Psoas muscle (tissue), 7 donors: ENCODE measurements at regions not wholly inside any gene's neighbourhood (a gene's known extent, or its start where the extent isn't known, plus 50 kb on each side); places are given as distances from the start of the nearest gene placed in this dataset.

Source experiments
- ATAC-seq, 4 donors: fragments of 200-7000 bp; cut with Tn5 transposase; one replicate each; pipeline ENCODE4 v1.9.1; 2020; ENCODE audit warnings: moderate library complexity in 3 of 4, mild to moderate bottlenecking in 2 of 4
- DNase-seq, 2 donors: peaks; one replicate each; pipeline ENCODE4 v3.0.0-alpha.2; 2020
- H3K27ac ChIP-seq: fragments of 200-600 bp; one replicate; pipeline ENCODE4 v1.8.0; 2022
- H3K27me3 ChIP-seq, 3 donors: fragments of 200-600 bp in 1 of 3; one replicate each; pipeline versions ENCODE4 v1.6.1 to v1.8.0; 2013 to 2022; ENCODE audit warnings: low read length in 2 of 3, mild to moderate bottlenecking in 2 of 3, moderate library complexity in 1 of 3; ENCODE audit not compliant: insufficient read depth in 3 of 3
- H3K36me3 ChIP-seq, 2 donors: fragments of 200-600 bp in 1 of 2; one replicate each; pipeline versions ENCODE4 v1.6.1 to v1.8.0; 2013 to 2022; ENCODE audit warnings: low read depth in 1 of 2, mild to moderate bottlenecking in 1 of 2, moderate library complexity in 1 of 2; ENCODE audit not compliant: insufficient read depth in 1 of 2
- H3K4me1 ChIP-seq: fragments of 200-600 bp; one replicate; pipeline ENCODE4 v1.8.0; 2022
- H3K4me3 ChIP-seq: fragments of 200-600 bp; one replicate; pipeline ENCODE4 v1.8.0; 2022; ENCODE audit warnings: mild to moderate bottlenecking
- H3K9me3 ChIP-seq: fragments of 200-600 bp; one replicate; pipeline ENCODE4 v1.8.0; 2022
- WGBS, 3 donors: extraction: QIAGEN DNeasy Blood & Tissue Kit; methylation state at CpG; one replicate each; pipeline versions ENCODE4 v1.1.6 to v1.1.7; 2013; 5-methylcytosine and 5-hydroxymethylcytosine counted together
- intact Hi-C, 2 donors: fragments of 100-400 bp; cut with DNase I; formaldehyde crosslinking; loops; one replicate each; pipeline versions ENCODE4 v1.11.0 to v1.14.2; 2022
- TF ChIP-seq, protein P1 (sequence below): fragments of 200-600 bp; IDR thresholded peaks from one replicate; pipeline ENCODE4 v1.8.0; 2022; ENCODE audit warnings: antibody characterized with exemption
- donor health status: healthy with polysubstance abuse.
- donor health status: DM: no; HTN: no; CAD: no; lungs with moderate emphysema.
- donor health status: Bipolar disorder and iron deficiency.
- donor health status: healthy.
- donor health status: DM: yes; HTN: yes; CAD: no.
- donor health status: DM: no; HTN: no; CAD: no.
- donor health status: DM: yes; HTN: yes; CAD: no.

DNA sequence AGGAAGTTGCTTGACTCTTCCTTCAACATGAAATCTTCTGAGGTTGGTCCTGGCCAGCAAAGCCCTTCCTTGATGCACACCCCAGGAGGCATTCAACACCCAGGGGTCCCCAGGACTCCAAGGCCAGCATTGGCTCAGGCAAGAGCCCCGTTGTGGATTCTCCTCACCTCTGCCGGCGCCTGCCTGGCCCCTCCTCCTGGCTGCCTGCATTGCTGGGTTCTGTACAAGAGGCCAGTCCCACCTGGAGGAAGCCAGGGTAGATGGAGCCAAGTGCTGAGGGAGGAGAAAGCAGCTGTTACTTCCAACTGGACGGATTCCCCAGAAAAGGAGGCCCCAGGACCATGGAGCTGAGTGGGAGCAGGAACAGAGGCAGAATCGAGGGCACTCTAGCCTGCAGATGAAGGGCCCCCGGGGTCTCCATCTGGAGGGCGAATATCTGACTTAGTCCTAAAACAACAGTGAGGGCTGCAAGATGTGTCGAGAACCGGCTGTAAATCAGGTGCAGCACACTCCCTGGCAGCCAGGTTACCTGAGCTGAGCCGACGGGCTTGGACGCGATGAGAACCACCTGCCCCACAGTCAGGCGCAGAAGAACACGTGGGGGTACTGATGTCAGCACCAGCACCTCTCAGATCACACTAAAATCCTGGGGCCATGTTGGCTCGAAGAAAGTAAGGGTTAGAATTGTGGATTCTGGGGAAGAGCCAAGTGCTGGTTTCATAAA lies 399.6 kb upstream of the SALL3 start:
- Histone ChIP-seq H3K9me3 (no peaks in the 10 kb centered on the region), H3K27me3 (peaks cover 0 to 3% (median 0%) of the 10 kb centered on the region in 3 donors), H3K27ac (no peak overlapping the region), H3K4me3 (no peak overlapping the region), H3K4me1 (no peaks in the 10 kb centered on the region), H3K36me3 (no peaks in the 10 kb centered on the region)
- ATAC-seq, result no peak
- TF ChIP-seq, protein P1, sequence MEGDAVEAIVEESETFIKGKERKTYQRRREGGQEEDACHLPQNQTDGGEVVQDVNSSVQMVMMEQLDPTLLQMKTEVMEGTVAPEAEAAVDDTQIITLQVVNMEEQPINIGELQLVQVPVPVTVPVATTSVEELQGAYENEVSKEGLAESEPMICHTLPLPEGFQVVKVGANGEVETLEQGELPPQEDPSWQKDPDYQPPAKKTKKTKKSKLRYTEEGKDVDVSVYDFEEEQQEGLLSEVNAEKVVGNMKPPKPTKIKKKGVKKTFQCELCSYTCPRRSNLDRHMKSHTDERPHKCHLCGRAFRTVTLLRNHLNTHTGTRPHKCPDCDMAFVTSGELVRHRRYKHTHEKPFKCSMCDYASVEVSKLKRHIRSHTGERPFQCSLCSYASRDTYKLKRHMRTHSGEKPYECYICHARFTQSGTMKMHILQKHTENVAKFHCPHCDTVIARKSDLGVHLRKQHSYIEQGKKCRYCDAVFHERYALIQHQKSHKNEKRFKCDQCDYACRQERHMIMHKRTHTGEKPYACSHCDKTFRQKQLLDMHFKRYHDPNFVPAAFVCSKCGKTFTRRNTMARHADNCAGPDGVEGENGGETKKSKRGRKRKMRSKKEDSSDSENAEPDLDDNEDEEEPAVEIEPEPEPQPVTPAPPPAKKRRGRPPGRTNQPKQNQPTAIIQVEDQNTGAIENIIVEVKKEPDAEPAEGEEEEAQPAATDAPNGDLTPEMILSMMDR, result no peak
- DNase-seq, result no peak
- 72 to 77% (median 73%) methylated on average over 16 of the region's 16 CpGs for WGBS, 3 donors
- intact Hi-C loops, result no loop called here

DNA sequence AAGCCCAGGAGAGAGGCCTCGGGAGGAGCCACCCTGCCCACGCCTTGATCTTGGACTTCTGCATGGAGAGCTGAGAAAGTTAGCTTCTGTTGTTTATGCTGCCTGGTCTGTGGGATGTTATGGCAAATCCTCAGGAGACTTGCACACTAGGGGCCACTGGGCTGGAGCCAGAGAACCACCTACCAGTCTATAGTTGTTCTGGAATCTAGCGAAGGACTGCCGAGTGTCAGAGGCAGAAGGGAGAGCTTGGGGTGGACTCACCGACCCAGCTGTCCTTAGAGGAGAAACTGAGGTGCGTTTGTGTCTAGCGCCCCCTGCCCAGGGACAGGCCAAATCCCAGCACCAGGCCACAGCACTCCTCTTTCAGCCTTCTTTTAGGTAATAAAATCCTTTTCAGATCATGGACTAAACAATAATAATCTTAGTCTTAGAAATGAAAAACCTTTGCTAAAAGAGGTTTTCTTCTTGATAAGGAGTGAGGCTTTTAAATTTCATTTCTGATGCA lies 398.7 kb upstream of the SALL3 start:
- TF ChIP-seq, protein P1, result no peak
- ATAC-seq, result no peak
- no peaks in the 10 kb centered on the region for H3K4me1 ChIP-seq
- no peaks in the 10 kb centered on the region for H3K36me3 ChIP-seq
- intact Hi-C loops, result no loop called here
- WGBS, 3 donors, result 77 to 80% (median 77%) methylated on average over 7 of the region's 7 CpGs
- H3K27ac ChIP-seq, result no peak overlapping the region
- H3K27me3 ChIP-seq, result peaks cover 0 to 3% (median 0%) of the 10 kb centered on the region in 3 donors
- no peaks in the 10 kb centered on the region for H3K9me3 ChIP-seq
- DNase-seq, result no peak
- H3K4me3 ChIP-seq, result no peak overlapping the region

DNA sequence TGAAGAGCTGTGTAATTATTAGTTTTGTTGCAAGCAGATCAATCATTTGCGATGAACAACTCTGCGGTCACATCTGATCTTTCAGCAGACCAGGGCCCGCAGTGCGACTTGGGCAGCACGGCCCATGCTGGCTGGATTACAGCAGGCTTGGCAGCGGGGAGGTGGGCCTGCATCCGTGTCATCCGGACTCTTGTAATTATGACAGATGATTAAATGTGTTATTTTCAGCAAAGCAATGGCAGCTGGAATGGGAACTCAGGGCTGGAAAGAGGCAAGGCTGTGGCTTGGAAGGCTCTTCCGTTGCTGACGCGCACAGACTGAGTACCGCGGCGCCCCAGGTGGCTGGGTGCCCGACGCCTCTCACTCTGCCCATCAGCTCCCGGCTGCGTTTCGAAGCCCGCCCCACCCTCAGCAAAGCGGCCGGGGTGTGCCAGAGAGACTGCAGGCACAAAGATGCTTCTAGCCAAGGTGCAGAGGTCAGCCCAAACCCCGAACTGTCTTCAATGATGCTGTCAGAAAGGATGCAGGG lies 397.4 kb upstream of the SALL3 start:
- Histone ChIP-seq H3K27me3 (peaks cover 0 to 3% (median 0%) of the 10 kb centered on the region in 3 donors), H3K4me3 (no peak overlapping the region), H3K4me1 (no peaks in the 10 kb centered on the region), H3K27ac (no peak overlapping the region), H3K36me3 (no peaks in the 10 kb centered on the region), H3K9me3 (no peaks in the 10 kb centered on the region)
- intact Hi-C loops, result no loop called here
- no peak for ATAC-seq
- DNase-seq, result no peak
- TF ChIP-seq, protein P1, result no peak
- 55 to 75% (median 67%) methylated on average over 23 of the region's 23 CpGs for WGBS, 3 donors

DNA sequence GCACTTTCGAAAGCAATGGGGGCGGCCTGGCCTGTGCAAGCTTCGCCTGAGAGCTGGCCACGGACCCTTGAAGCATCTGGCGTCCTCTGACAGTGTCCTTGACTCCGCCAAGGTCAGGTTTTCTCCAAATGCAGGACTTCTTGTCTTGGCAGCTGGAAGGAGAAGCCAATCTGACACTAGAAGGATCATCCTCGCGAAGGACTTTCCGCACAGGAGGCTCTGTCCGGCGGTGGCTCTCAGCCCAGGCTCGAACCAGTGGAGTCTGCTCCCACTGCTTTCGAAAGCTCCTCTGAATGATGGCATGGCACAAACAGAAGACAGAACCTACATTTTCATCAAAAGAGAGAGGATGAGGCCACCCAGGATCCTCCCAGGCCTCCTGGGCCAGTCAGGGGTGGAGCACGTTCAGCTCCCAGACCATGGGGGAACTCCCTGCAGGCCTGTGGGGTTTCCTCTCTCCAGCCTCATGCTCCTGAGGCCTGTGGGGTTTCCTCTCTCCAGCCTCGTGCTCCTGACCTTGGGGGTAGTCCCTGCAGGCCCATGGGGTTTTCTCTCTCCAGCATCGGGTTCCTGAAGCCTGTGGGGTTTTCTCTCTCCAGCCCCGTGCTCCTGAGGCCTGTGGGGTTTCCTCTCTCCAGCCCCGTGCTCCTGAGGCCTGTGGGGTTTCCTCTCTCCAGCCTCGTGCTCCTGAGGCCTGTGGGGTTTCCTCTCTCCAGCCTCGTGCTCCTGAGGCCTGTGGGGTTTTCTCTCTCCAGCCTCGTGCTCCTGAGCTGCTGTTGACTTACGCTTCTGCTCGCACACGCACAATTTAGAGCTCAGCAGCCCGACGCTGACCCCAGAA lies 396.5 kb upstream of the SALL3 start:
- Histone ChIP-seq H3K27me3 (peaks cover 0 to 3% (median 0%) of the 10 kb centered on the region in 3 donors), H3K4me1 (no peaks in the 10 kb centered on the region), H3K4me3 (no peak overlapping the region), H3K36me3 (no peaks in the 10 kb centered on the region), H3K9me3 (no peaks in the 10 kb centered on the region), H3K27ac (no peak overlapping the region)
- WGBS, 3 donors, result 73 to 74% (median 73%) methylated on average over 26 of the region's 26 CpGs
- TF ChIP-seq, protein P1, result no peak
- intact Hi-C loops, result no loop called here
- ATAC-seq, result no peak
- DNase-seq, result no peak
